A673 (cell line): ENCODE measurements at regions not wholly inside any gene's neighbourhood (a gene's known extent, or its start where the extent isn't known, plus 50 kb on each side); places are given as distances from the start of the nearest gene placed in this dataset.
"Not testable (repeated sequence)": the region's sequence is repeated elsewhere in the genome, so short reads cannot be mapped to it uniquely, and the experiment has no call there.

Source experiments
- BruUV-seq: library from RNA; stranded (reverse); fragments of 400-500 nt; replicated peaks from 2 replicates; lab custom pipeline; 2021; lab: Mats Ljungman, UMichigan
- CTCF ChIA-PET: fragments of 300-600 bp; sonication (Branson Sonifier 250); formaldehyde crosslinking; loops from one replicate; lab custom pipeline; 2022; ENCODE audit warnings: antibody characterized with exemption; lab: Charles Lee
- POLR2A ChIA-PET: fragments of 300-600 bp; sonication (Branson Sonifier 250); formaldehyde crosslinking; loops from one replicate; lab custom pipeline; 2022; ENCODE audit warnings: antibody characterized with exemption; ENCODE audit not compliant: low non-redundant PET; lab: Charles Lee
- DNase-seq: peaks from one replicate; pipeline ENCODE4 v3.0.0-alpha.2; 2015; ENCODE audit warnings: low spot score
- H3K27ac ChIP-seq: fragments of 200-600 bp; sonication (generic); 2 replicates; pipeline ENCODE4 v1.5.1; 2016; ENCODE audit warnings: mixed run types, low read depth, mild to moderate bottlenecking, mixed read lengths, antibody characterized with exemption, low read length; ENCODE audit not compliant: poor library complexity, severe bottlenecking
- H3K27me3 ChIP-seq: fragments of 200-600 bp; sonication (generic); replicated peaks from 2 replicates; pipeline ENCODE4 v1.6.1; 2017; ENCODE audit warnings: mixed run types, low read depth, mild to moderate bottlenecking, mixed read lengths, antibody characterized with exemption, low read length; ENCODE audit not compliant: insufficient read depth, poor library complexity
- H3K36me3 ChIP-seq: fragments of 200-600 bp; sonication (generic); 2 replicates; pipeline ENCODE4 v1.6.1; 2016; ENCODE audit warnings: mixed run types, mild to moderate bottlenecking, mixed read lengths, antibody characterized with exemption, low read length; ENCODE audit not compliant: insufficient read depth, poor library complexity, severe bottlenecking
- H3K4me1 ChIP-seq: fragments of 200-600 bp; sonication (generic); 2 replicates; pipeline ENCODE4 v1.6.1; 2017; ENCODE audit warnings: mixed run types, mild to moderate bottlenecking, mixed read lengths, antibody characterized with exemption, low read length; ENCODE audit not compliant: insufficient read depth, poor library complexity, severe bottlenecking
- H3K4me3 ChIP-seq: fragments of 200-600 bp; sonication (generic); 2 replicates; pipeline ENCODE4 v1.5.1; 2016; ENCODE audit warnings: low read depth, mixed run types, mild to moderate bottlenecking, mixed read lengths, low read length; ENCODE audit not compliant: poor library complexity, severe bottlenecking
- H3K9me3 ChIP-seq: fragments of 200-600 bp; sonication (generic); 2 replicates; pipeline ENCODE4 v1.6.1; 2016; ENCODE audit warnings: mixed run types, low read depth, mild to moderate bottlenecking, mixed read lengths, antibody characterized with exemption, low read length; ENCODE audit not compliant: poor library complexity, severe bottlenecking
- intact Hi-C: fragments of 100-400 bp; cut with micrococcal nuclease; formaldehyde crosslinking; loops from one replicate; pipeline ENCODE4 v1.10.0; 2022; ENCODE audit not compliant: unreplicated experiment

DNA sequence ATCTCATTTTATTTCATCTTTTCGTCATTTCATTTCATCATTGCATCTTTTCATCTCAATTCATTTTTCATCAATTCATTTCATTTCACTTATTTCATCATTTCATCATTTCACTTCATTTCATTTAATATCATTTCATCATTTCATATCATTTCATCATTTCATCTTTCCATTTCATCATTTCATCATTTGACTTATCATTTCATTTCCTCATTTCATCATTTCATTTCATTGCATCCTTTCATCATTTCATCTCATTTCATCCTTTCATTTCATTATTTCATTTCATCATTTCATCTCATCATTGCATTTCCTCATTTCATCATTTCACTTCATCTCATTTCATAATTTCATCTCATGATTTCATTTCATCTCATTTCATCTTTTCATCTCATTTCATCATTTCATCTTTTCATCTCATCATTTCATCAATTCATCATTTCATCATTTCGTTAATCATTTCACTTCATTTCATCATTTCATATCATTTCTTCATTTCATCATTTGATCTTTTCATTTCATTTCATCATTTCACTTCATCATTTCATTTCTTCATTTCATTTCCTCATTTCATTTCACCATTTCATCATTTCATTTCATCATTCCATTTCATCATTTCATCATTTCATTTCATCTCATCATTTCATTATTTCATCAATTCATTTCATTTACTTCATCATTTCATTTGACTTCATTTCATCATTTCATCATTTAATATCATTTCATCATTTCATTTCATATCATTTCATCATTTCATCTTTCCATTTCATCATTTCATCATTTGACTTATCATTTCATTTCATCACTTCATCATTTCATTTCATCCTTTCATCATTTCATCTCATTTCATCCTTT is 176.2 kb downstream of the ZNF92 start:
- H3K27me3 ChIP-seq, BruUV-seq, intact Hi-C loops, H3K4me3 ChIP-seq, CTCF ChIA-PET, H3K36me3 ChIP-seq, H3K27ac ChIP-seq, H3K4me1 ChIP-seq, POLR2A ChIA-PET, DNase-seq, H3K9me3 ChIP-seq: not testable (repeated sequence)

DNA sequence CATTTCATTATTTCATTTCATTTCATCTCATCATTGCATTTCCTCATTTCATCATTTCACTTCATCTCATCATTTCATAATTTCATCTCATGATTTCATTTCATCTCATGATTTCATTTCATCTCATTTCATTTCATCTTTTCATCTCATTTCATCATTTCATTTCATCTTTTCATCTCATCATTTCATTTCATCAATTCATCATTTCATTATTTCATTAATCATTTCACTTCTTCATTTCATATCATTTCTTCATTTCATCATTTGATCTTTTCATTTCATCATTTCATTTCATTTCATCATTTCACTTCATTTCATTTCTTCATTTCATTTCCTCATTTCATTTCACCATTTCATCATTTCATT is 176.8 kb downstream of the ZNF92 start:
- H3K9me3 ChIP-seq, H3K36me3 ChIP-seq, H3K4me3 ChIP-seq, H3K4me1 ChIP-seq, BruUV-seq, intact Hi-C loops, H3K27ac ChIP-seq, CTCF ChIA-PET, DNase-seq, H3K27me3 ChIP-seq, POLR2A ChIA-PET: not testable (repeated sequence)

DNA sequence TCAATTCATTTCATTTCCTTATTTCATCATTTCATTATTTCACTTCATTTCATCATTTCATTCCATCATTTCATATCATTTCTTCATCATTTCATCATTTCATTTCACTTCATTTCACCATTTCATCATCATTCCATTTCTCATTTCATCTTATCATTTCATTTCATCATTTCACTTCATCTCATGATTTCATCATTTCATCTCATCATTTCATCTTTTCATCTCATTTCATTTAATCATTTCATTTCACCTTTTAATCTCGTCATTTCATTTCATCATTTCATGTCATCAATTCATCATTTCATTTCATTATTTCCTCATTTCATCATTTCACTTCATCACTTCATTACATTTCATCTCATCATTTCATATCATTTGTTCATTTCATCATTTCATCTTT is 177.4 kb downstream of the ZNF92 start:
- H3K27ac ChIP-seq, POLR2A ChIA-PET, H3K4me1 ChIP-seq, H3K27me3 ChIP-seq, CTCF ChIA-PET, intact Hi-C loops, H3K4me3 ChIP-seq, H3K9me3 ChIP-seq, DNase-seq, BruUV-seq, H3K36me3 ChIP-seq: not testable (repeated sequence)

DNA sequence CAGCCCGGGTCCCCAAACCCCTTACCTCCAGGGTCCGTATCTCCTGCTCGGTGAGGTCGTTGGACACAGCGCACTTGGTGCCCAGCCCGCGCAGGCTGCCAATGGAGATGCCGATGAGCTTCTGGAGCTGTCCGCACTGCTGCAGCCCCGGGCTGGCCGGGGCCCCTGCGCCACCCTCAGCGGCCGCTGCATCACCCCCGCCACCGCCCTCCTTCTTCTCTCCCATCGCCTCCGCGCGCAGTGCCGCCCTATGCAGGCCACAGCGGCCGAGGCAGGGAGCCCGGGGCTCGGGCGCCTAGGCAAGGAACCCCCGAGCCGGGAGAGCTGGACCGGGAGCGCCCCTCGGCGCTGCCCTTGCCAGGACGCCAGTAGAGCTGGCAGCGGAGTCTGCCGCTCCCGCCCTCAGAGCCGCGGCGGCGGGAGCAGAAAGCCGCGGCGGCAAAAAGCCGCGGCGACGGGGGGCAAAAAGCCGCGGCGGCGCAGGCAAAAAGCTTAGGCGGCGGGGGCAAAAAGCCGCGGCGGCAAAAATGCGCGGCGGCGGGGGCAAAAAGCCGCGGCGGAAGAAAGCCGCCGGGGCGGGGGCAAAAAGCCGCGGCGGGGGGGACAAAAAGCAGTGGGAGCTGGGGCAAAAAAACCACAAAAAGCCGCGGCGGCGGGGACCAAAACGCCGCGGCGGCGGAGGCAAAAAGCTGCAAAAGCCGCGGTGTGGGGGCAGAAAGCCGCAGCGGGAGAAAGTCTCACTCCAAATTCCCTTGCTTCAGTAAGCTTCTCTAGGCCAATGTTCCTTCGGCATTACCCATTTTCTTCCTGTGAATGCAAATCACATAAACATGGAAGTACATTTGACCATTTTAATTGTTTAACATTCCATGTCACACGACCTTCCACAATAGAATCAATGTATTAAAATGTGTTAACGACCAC is 181.2 kb downstream of the ZNF92 start:
- H3K4me1 ChIP-seq, H3K36me3 ChIP-seq, intact Hi-C loops, DNase-seq, H3K27ac ChIP-seq, POLR2A ChIA-PET, H3K27me3 ChIP-seq, H3K9me3 ChIP-seq, H3K4me3 ChIP-seq, CTCF ChIA-PET, BruUV-seq: not testable (repeated sequence)

DNA sequence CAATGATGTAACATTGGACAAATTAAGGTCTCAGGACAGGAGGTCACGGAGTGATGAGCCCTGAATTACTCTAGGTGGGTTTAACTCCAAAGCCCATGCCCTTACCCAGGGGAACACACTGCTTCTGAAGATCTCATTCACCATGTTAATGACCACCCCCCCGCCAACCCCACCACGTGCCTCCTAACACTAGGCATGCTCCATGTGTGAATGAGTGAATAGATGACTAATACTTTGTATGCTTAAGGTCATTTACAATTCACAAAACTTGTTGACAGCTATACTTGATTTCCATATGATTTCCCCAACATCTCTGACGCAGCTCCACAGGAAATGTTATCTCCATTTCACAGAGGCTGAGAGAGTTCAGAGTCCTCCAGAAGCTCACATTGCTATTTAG is 184.9 kb downstream of the ZNF92 start:
- intact Hi-C loops, H3K4me3 ChIP-seq, H3K27me3 ChIP-seq, BruUV-seq, CTCF ChIA-PET, H3K36me3 ChIP-seq, POLR2A ChIA-PET, H3K27ac ChIP-seq, H3K4me1 ChIP-seq, H3K9me3 ChIP-seq: not testable (repeated sequence)
- peak; percentile 24 for DNase-seq

DNA sequence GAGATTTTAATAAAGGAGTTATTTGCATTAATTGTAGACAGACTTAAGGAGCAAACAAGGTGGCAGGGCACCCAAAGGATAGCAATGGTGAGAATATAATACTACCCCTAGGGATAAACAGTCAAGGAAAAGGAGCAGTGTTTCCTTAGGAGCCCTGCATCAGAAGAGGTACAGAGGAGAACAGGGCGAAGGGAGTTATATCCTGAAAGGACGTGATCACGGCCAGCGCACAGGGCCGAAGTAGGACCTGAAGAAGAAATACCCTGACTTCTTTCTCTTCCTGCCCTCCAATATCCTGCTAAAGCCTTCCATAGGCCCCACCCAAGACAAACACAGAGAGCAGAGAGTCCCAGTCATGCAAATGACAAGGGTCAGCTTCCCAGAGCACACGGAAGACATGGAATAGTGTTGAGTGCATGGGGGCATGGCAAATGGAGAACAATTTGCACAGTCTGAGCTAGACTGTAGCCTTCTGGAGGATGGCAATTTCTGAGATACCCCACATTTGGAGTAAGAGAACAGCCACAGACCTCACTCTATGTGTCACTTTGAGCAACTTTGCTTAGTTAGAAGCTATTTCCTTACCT is 188.2 kb downstream of the ZNF92 start:
- H3K4me3 ChIP-seq, H3K27ac ChIP-seq, CTCF ChIA-PET, BruUV-seq, DNase-seq, H3K9me3 ChIP-seq, H3K36me3 ChIP-seq, intact Hi-C loops, H3K4me1 ChIP-seq, POLR2A ChIA-PET, H3K27me3 ChIP-seq: not testable (repeated sequence)

DNA sequence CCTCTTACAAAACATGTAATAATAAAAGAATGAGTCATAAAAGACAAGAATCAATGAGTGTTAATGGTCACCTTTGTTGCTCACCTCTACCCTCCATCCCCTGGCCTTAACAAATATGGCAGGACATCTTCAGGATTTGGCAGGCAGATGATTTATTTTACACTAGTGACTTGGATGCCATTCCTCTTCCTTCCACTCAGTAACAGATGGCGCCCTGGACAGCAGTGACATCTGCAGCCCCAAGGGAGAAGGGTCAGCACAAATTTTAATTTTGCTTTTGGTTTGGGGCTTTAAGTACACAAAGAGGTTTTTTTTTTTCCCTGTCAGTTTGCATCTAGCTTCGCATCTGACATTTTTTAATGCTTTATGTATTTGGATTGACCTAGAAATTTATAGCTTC is 188.9 kb downstream of the ZNF92 start:
- H3K27me3 ChIP-seq, H3K36me3 ChIP-seq, H3K4me1 ChIP-seq, BruUV-seq, H3K4me3 ChIP-seq, H3K27ac ChIP-seq, DNase-seq, H3K9me3 ChIP-seq, intact Hi-C loops, POLR2A ChIA-PET, CTCF ChIA-PET: not testable (repeated sequence)
